HCT116 (cell line): ENCODE measurements at regions not wholly inside any gene's neighbourhood (a gene's known extent, or its start where the extent isn't known, plus 50 kb on each side); places are given as distances from the start of the nearest gene placed in this dataset.

Experiments
- ATAC-seq: fragments of 200-7000 bp; cut with Tn5 transposase; 2 replicates; pipeline ENCODE4 v1.9.1; 2020; ENCODE audit warnings: mild to moderate bottlenecking, moderate library complexity
- BruUV-seq: library from RNA; stranded (reverse); fragments of 400-500 nt; replicated peaks from 2 replicates; lab custom pipeline; 2021; lab: Mats Ljungman, UMichigan
- CTCF ChIA-PET: fragments of 300-600 bp; sonication (Branson Sonifier 250); formaldehyde crosslinking; loops from one replicate; lab custom pipeline; 2021; ENCODE audit warnings: antibody characterized with exemption; lab: Charles Lee
- POLR2A ChIA-PET: fragments of 300-600, 350-600 bp; sonication (Branson Sonifier 250); formaldehyde crosslinking; loops from one replicate; lab custom pipeline; 2021; ENCODE audit warnings: antibody characterized with exemption; lab: Charles Lee
- RAD21 ChIA-PET, 2 experiments: fragments of 300-600 bp; sonication (Branson Sonifier 250); formaldehyde crosslinking; loops; one replicate each; lab custom pipeline; 2023; ENCODE audit warnings: low total read pairs in 2 of 2; ENCODE audit not compliant: uncharacterized antibody in 2 of 2, unreplicated experiment in 2 of 2, low non-redundant PET in 1 of 2; lab: Charles Lee
- DNase-seq: peaks from one replicate; pipeline ENCODE4 v3.0.0-alpha.2; 2010; ENCODE audit warnings: low read depth, low spot score
- H2AFZ ChIP-seq: fragments of 200-600 bp; shearing (Covaris generic), sonication (generic); 2 replicates; pipeline ENCODE4 v1.6.1; 2017; ENCODE audit warnings: low read depth, mixed run types, mixed read lengths, antibody characterized with exemption, low read length; ENCODE audit not compliant: poor library complexity, severe bottlenecking
- H3K27ac ChIP-seq: 2 replicates; pipeline ENCODE4 v1.5.1; 2012; ENCODE audit warnings: low read depth, low read length
- H3K27me3 ChIP-seq: fragments of 200-600 bp; sonication (generic); 2 replicates; pipeline ENCODE4 v1.6.1; 2016; ENCODE audit warnings: mixed run types, low read length, mixed read lengths; ENCODE audit not compliant: insufficient read depth
- H3K36me3 ChIP-seq, 2 experiments: fragments of 200-500 bp in 1 of 2; fragments of 200-600 bp in 1 of 2; sonication (Bioruptor generic) in 1 of 2; sonication (generic) in 1 of 2; 2 replicates each; pipeline versions ENCODE4 v1.5.1 to v1.6.1; 2014 to 2016; ENCODE audit warnings: low read length in 2 of 2, inconsistent platforms in 1 of 2, mixed read lengths in 1 of 2, mixed run types in 1 of 2; ENCODE audit not compliant: insufficient read depth in 2 of 2, control insufficient read depth in 1 of 2
- H3K4me1 ChIP-seq, 2 experiments: fragments of 200-600 bp in 1 of 2; sonication (generic) in 1 of 2; 2 replicates each; pipeline versions ENCODE4 v1.5.1 to v1.6.1; 2012 to 2017; ENCODE audit warnings: low read length in 2 of 2, inconsistent platforms in 1 of 2, mild to moderate bottlenecking in 1 of 2, mixed read lengths in 1 of 2, mixed run types in 1 of 2, moderate library complexity in 1 of 2; ENCODE audit not compliant: insufficient read depth in 2 of 2, control insufficient read depth in 1 of 2
- H3K4me2 ChIP-seq: fragments of 200-600 bp; sonication (generic); 2 replicates; pipeline ENCODE4 v1.6.1; 2017; ENCODE audit warnings: mixed run types, low read length, mixed read lengths
- H3K4me3 ChIP-seq, 2 experiments: fragments of 200-600 bp in 1 of 2; sonication (generic) in 1 of 2; replicated peaks in 1 of 2; 2 replicates each; pipeline ENCODE4 v1.5.1; 2011 to 2016; ENCODE audit warnings: low read length in 2 of 2, control low read depth in 1 of 2, low read depth in 1 of 2, mild to moderate bottlenecking in 1 of 2, mixed read lengths in 1 of 2, mixed run types in 1 of 2
- H3K79me2 ChIP-seq: fragments of 200-600 bp; sonication (generic); 2 replicates; pipeline ENCODE4 v1.6.1; 2017; ENCODE audit warnings: mild to moderate bottlenecking, mixed run types, low read length, moderate library complexity, mixed read lengths; ENCODE audit not compliant: insufficient read depth
- H3K9ac ChIP-seq: fragments of 200-600 bp; sonication (generic); 2 replicates; pipeline ENCODE4 v1.6.1; 2016; ENCODE audit warnings: low read length, mixed read lengths
- H3K9me2 ChIP-seq: fragments of 200-600 bp; sonication (generic), shearing (Covaris generic); 2 replicates; pipeline ENCODE4 v1.6.1; 2017; ENCODE audit warnings: mixed run types, mild to moderate bottlenecking, moderate library complexity; ENCODE audit not compliant: insufficient read depth
- H3K9me3 ChIP-seq, 2 experiments: fragments of 200-500 bp in 1 of 2; fragments of 200-600 bp in 1 of 2; sonication (Bioruptor generic) in 1 of 2; sonication (generic) in 1 of 2; 2 replicates each; pipeline ENCODE4 v1.6.1; 2014 to 2017; ENCODE audit warnings: low read length in 2 of 2, mixed read lengths in 2 of 2, inconsistent platforms in 1 of 2, low read depth in 1 of 2, mild to moderate bottlenecking in 1 of 2, mixed run types in 1 of 2, moderate library complexity in 1 of 2; ENCODE audit not compliant: control insufficient read depth in 1 of 2, insufficient read depth in 1 of 2
- H4K20me1 ChIP-seq: fragments of 200-600 bp; sonication (generic), shearing (Covaris generic); 2 replicates; pipeline ENCODE4 v1.6.1; 2017; ENCODE audit warnings: mixed run types, mild to moderate bottlenecking, moderate library complexity; ENCODE audit not compliant: insufficient read depth
- TCF7L2 ChIP-seq: IDR thresholded peaks from 2 replicates; pipeline ENCODE4 v1.7.0; 2011; ENCODE audit warnings: borderline replicate concordance, inconsistent platforms; ENCODE audit not compliant: insufficient read depth, insufficient read length; ENCODE audit errors: extremely low read depth
- ZFX ChIP-seq: fragments of 450-650 bp; IDR thresholded peaks from 2 replicates; pipeline ENCODE4 v1.6.1; 2017
- ZNF274 ChIP-seq: fragments of 200-500 bp; sonication (Bioruptor generic); IDR thresholded peaks from 2 replicates; pipeline ENCODE4 v1.6.1; 2014; ENCODE audit warnings: mild to moderate bottlenecking, low read depth, low read length, inconsistent platforms
- intact Hi-C: fragments of 100-400 bp; cut with micrococcal nuclease; formaldehyde crosslinking; loops from 2 replicates; pipeline ENCODE4 v1.10.0; 2022
- TF ChIP-seq, protein P1 (sequence below): IDR thresholded peaks from 2 replicates; pipeline ENCODE4 v1.6.1; 2012
- TF ChIP-seq, protein P2 (sequence below): IDR thresholded peaks from 2 replicates; pipeline ENCODE4 v1.6.1; 2011; ENCODE audit warnings: mild to moderate bottlenecking, low read length, moderate library complexity; ENCODE audit not compliant: insufficient replicate concordance; ENCODE audit errors: extremely low read depth

DNA sequence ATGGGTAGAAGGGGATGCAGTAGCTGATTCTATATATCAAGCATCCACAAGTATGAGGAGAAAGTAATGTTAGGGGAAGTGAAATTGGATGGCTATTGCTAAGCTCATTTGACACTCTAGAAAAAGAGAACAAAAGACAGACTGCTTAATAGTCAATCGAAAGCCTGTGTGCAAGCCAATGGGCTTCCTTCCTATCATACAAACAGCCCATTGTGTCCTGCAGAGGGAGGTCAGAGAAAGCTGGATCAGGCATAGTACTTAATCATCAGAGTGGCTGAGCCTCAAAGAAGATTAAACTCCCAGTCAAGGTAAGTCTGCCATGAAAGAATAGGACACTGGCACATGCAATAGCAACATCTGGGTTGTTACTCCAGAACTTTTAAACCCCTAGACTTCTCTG, 50.9 kb upstream of the PGR start:
- no TSS peak for BruUV-seq
- Histone ChIP-seq H3K36me3 (no peaks in the 10 kb centered on the region), H4K20me1 (no peaks in the 10 kb centered on the region)
- RAD21 ChIA-PET: interaction anchor here in 1 of 2 experiments (0.7 kb wide), 1 partner anchor 212 kb away, joined by 3 read pairs; no protein-coding TSS in a partner anchor
- TF ChIP-seq, protein P1, sequence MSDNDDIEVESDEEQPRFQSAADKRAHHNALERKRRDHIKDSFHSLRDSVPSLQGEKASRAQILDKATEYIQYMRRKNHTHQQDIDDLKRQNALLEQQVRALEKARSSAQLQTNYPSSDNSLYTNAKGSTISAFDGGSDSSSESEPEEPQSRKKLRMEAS: no peak
- no peak for TF ChIP-seq ZNF274
- TF ChIP-seq ZFX: no peak
- no peak for TF ChIP-seq TCF7L2
- TF ChIP-seq, protein P2, sequence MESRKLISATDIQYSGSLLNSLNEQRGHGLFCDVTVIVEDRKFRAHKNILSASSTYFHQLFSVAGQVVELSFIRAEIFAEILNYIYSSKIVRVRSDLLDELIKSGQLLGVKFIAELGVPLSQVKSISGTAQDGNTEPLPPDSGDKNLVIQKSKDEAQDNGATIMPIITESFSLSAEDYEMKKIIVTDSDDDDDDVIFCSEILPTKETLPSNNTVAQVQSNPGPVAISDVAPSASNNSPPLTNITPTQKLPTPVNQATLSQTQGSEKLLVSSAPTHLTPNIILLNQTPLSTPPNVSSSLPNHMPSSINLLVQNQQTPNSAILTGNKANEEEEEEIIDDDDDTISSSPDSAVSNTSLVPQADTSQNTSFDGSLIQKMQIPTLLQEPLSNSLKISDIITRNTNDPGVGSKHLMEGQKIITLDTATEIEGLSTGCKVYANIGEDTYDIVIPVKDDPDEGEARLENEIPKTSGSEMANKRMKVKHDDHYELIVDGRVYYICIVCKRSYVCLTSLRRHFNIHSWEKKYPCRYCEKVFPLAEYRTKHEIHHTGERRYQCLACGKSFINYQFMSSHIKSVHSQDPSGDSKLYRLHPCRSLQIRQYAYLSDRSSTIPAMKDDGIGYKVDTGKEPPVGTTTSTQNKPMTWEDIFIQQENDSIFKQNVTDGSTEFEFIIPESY: no peak
- TF ChIP-seq, all 23 proteins: peak for 0
- no peaks in the 10 kb centered on the region for H3K4me1 ChIP-seq
- no peak overlapping the region for H3K27ac ChIP-seq
- H3K9me2 ChIP-seq: no peaks in the 10 kb centered on the region
- H2AFZ ChIP-seq: no peak overlapping the region
- DNase-seq (no peak), ATAC-seq (no peak)
- intact Hi-C loops: no loop called here
- H3K27me3 ChIP-seq: no peaks in the 10 kb centered on the region
- no peak overlapping the region for H3K4me2 ChIP-seq
- H3K9ac ChIP-seq: no peak overlapping the region
- H3K9me3 ChIP-seq: no peaks in the 10 kb centered on the region
- CTCF ChIA-PET: no interaction called here
- POLR2A ChIA-PET: no interaction called here
- no peak overlapping the region for H3K4me3 ChIP-seq
- no peaks in the 10 kb centered on the region for H3K79me2 ChIP-seq
